ENCODE measurements at regions not wholly inside any gene's neighbourhood (a gene's known extent, or its start where the extent isn't known, plus 50 kb on each side); places are given as distances from the start of the nearest gene placed in this dataset.

DNA sequence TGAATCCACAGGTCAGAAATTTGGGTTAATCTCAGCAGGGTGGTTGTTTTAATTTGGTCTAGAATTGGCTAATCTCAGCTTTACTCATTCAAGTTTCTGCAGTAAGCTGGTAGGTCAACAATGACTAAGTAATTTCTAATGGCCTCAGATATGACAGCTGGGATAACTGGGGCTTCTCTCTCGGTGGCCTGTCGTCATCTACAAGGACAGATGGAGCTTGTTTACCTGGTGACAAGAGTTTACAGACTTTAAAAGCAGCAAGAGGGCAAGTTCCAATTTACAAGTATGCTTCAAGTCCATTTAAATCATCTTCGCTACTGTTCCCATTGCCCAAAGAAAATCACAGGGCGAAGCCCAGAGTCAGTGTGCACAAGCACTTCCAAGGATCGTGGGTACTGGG lies 453.9 kb downstream of the PDHA2 start (continued):
- TF ChIP-seq, protein P1, sequence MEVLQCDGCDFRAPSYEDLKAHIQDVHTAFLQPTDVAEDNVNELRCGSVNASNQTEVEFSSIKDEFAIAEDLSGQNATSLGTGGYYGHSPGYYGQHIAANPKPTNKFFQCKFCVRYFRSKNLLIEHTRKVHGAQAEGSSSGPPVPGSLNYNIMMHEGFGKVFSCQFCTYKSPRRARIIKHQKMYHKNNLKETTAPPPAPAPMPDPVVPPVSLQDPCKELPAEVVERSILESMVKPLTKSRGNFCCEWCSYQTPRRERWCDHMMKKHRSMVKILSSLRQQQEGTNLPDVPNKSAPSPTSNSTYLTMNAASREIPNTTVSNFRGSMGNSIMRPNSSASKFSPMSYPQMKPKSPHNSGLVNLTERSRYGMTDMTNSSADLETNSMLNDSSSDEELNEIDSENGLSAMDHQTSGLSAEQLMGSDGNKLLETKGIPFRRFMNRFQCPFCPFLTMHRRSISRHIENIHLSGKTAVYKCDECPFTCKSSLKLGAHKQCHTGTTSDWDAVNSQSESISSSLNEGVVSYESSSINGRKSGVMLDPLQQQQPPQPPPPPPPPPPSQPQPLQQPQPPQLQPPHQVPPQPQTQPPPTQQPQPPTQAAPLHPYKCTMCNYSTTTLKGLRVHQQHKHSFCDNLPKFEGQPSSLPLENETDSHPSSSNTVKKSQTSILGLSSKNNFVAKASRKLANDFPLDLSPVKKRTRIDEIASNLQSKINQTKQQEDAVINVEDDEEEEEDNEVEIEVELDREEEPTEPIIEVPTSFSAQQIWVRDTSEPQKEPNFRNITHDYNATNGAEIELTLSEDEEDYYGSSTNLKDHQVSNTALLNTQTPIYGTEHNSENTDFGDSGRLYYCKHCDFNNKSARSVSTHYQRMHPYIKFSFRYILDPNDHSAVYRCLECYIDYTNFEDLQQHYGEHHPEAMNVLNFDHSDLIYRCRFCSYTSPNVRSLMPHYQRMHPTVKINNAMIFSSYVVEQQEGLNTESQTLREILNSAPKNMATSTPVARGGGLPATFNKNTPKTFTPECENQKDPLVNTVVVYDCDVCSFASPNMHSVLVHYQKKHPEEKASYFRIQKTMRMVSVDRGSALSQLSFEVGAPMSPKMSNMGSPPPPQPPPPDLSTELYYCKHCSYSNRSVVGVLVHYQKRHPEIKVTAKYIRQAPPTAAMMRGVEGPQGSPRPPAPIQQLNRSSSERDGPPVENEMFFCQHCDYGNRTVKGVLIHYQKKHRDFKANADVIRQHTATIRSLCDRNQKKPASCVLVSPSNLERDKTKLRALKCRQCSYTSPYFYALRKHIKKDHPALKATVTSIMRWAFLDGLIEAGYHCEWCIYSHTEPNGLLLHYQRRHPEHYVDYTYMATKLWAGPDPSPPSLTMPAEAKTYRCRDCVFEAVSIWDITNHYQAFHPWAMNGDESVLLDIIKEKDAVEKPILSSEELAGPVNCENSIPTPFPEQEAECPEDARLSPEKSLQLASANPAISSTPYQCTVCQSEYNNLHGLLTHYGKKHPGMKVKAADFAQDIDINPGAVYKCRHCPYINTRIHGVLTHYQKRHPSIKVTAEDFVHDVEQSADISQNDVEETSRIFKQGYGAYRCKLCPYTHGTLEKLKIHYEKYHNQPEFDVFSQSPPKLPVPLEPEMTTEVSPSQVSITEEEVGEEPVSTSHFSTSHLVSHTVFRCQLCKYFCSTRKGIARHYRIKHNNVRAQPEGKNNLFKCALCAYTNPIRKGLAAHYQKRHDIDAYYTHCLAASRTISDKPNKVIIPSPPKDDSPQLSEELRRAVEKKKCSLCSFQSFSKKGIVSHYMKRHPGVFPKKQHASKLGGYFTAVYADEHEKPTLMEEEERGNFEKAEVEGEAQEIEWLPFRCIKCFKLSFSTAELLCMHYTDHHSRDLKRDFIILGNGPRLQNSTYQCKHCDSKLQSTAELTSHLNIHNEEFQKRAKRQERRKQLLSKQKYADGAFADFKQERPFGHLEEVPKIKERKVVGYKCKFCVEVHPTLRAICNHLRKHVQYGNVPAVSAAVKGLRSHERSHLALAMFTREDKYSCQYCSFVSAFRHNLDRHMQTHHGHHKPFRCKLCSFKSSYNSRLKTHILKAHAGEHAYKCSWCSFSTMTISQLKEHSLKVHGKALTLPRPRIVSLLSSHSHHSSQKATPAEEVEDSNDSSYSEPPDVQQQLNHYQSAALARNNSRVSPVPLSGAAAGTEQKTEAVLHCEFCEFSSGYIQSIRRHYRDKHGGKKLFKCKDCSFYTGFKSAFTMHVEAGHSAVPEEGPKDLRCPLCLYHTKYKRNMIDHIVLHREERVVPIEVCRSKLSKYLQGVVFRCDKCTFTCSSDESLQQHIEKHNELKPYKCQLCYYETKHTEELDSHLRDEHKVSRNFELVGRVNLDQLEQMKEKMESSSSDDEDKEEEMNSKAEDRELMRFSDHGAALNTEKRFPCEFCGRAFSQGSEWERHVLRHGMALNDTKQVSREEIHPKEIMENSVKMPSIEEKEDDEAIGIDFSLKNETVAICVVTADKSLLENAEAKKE (CRISPR knock-in tag; IDR thresholded peaks at IDR 0.05), result no peak

DNA sequence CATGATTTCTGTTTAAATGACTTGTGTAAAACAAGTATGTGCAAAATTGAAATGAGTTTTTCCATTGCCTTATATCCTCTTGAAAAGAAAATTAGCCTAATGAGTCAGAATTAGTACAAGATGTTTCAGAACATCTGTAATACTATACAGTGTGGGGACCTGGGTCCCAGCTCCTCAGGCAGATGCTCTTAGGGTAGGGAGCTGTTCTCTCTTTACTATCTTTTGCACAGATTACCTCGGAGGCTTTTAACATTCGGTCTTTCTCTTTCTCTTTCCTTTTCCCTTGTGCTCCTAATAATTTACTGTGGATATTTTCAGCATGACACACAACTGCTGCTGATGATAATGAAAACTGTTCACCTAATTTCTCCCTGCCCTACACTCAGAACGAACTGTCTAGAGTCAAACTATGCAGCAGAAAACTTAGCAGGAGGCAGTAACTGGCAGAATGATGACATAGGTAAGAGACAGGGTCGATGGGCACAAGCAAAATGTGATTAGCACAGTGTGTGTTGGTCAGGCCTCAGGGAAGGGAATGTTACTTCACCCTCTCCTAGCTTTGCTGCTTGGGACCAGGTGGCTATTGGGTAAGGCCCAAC lies 455.3 kb downstream of the PDHA2 start:
- no peak overlapping the region for H3K27ac Mint-ChIP-seq
- H2AFZ ChIP-seq, result peak overlapping the region; percentile 91
- H3K27ac ChIP-seq (ENCODE audit: low read depth), result no peak overlapping the region
- no peak overlapping the region for H3K4me3 Mint-ChIP-seq
- H3F3A ChIP-seq (replicated peaks; ENCODE audit: low read depth), result no peaks in the 10 kb centered on the region
- H3K4me1 ChIP-seq (ENCODE audit: insufficient read depth), result no peaks in the 10 kb centered on the region
- no peaks in the 10 kb centered on the region for H3K79me2 ChIP-seq (replicated peaks; ENCODE audit: insufficient read depth)
- H3K9me2 ChIP-seq (ENCODE audit: insufficient read depth), result no peaks in the 10 kb centered on the region; the same call in 1 of the 2 replicates
- DNase-seq (ENCODE audit: low spot score) (no peak), ATAC-seq (no peak)
- H3K4me2 ChIP-seq, result no peak overlapping the region
- H3K36me3 ChIP-seq (ENCODE audit: insufficient read depth), result no peaks in the 10 kb centered on the region
- H3K36me3 Mint-ChIP-seq (ENCODE audit: low read depth), result no peaks in the 10 kb centered on the region
- H3K27me3 ChIP-seq (ENCODE audit: insufficient read depth), result no peaks in the 10 kb centered on the region
- no peak overlapping the region for H3K4me3 ChIP-seq
- no peaks in the 10 kb centered on the region; the same call in 2 of the 3 replicates for H3K4me1 Mint-ChIP-seq
- H3K27me3 Mint-ChIP-seq (ENCODE audit: insufficient read depth, low read depth, poor library complexity), result no peaks in the 10 kb centered on the region
- H4K20me1 ChIP-seq (replicated peaks; ENCODE audit: insufficient read depth), result no peaks in the 10 kb centered on the region
- H3K9me3 Mint-ChIP-seq, result no peaks in the 10 kb centered on the region; the same call in 2 of the 3 replicates
- no peak for TF ChIP-seq NANOG (IDR thresholded peaks at IDR 0.05; ENCODE audit: borderline replicate concordance)
- no peak for TF ChIP-seq ZNF331 (CRISPR knock-in tag; IDR thresholded peaks at IDR 0.05; ENCODE audit: low read depth)
- no peak for TF ChIP-seq POLR2AphosphoS5 (IDR thresholded peaks at IDR 0.05; ENCODE audit: low read depth)
- TF ChIP-seq EZH2phosphoT487 (IDR thresholded peaks at IDR 0.05; ENCODE audit: unreplicated experiment), result no peak
- no peak for TF ChIP-seq EZH2 (IDR thresholded peaks at IDR 0.05; ENCODE audit: low read depth, unreplicated experiment)
- TF ChIP-seq, protein P1 (CRISPR knock-in tag; IDR thresholded peaks at IDR 0.05), result no peak

Data from GM23338 (cell line).